Endodermal cell (in vitro differentiated cells): ENCODE measurements at regions not wholly inside any gene's neighbourhood (a gene's known extent, or its start where the extent isn't known, plus 50 kb on each side); places are given as distances from the start of the nearest gene placed in this dataset.

Source experiments
- DNase-seq: peaks from one replicate; pipeline ENCODE4 v3.0.0-alpha.2; 2017
- H3K27ac ChIP-seq: 2 replicates; pipeline ENCODE4 v1.5.1; 2013; ENCODE audit warnings: mild to moderate bottlenecking, low read depth, low read length, moderate library complexity
- H3K27me3 ChIP-seq: 2 replicates; pipeline ENCODE4 v1.6.1; 2013; ENCODE audit warnings: mild to moderate bottlenecking, low read length, moderate library complexity; ENCODE audit not compliant: insufficient read depth, control insufficient read depth, poor library complexity, severe bottlenecking
- H3K36me3 ChIP-seq: 2 replicates; pipeline ENCODE4 v1.7.0; 2013; ENCODE audit warnings: mild to moderate bottlenecking, low read length, moderate library complexity; ENCODE audit not compliant: control insufficient read depth, insufficient read depth
- H3K4me1 ChIP-seq: one replicate; pipeline ENCODE4 v1.7.0; 2013; ENCODE audit warnings: low read length; ENCODE audit not compliant: control insufficient read depth, insufficient read depth
- H3K4me3 ChIP-seq: 2 replicates; pipeline ENCODE4 v1.5.1; 2013; ENCODE audit warnings: mild to moderate bottlenecking, low read length, moderate library complexity
- H3K9ac ChIP-seq: 2 replicates; pipeline ENCODE4 v1.6.1; 2013; ENCODE audit warnings: mild to moderate bottlenecking, low read length, moderate library complexity; ENCODE audit not compliant: poor library complexity, severe bottlenecking; ENCODE audit errors: extremely low read depth
- H3K9me3 ChIP-seq: 2 replicates; pipeline ENCODE4 v1.6.1; 2013; ENCODE audit warnings: mild to moderate bottlenecking, low read length, moderate library complexity; ENCODE audit not compliant: control insufficient read depth
- H3K27ac Mint-ChIP-seq: 2 replicates; pipeline ENCODE4 v1.8.0; 2020; ENCODE audit warnings: mixed read lengths
- H3K27me3 Mint-ChIP-seq: 2 replicates; pipeline ENCODE4 v1.8.0; 2021; ENCODE audit warnings: mild to moderate bottlenecking, mixed read lengths; ENCODE audit not compliant: insufficient read depth
- H3K36me3 Mint-ChIP-seq: 2 replicates; pipeline ENCODE4 v1.8.0; 2020; ENCODE audit warnings: low read depth, mixed read lengths
- H3K4me1 Mint-ChIP-seq: 2 replicates; pipeline ENCODE4 v1.8.0; 2020; ENCODE audit warnings: mixed read lengths
- H3K4me3 Mint-ChIP-seq: 2 replicates; pipeline ENCODE4 v1.8.0; 2020; ENCODE audit warnings: mild to moderate bottlenecking, moderate library complexity, mixed read lengths
- H3K9me3 Mint-ChIP-seq: 2 replicates; pipeline ENCODE4 v1.8.0; 2020; ENCODE audit warnings: mild to moderate bottlenecking, mixed read lengths
- WGBS, 2 experiments: methylation state at CpG; one replicate each; pipeline versions ENCODE4 v1.1.5 to v1.1.7; 2013; ENCODE audit warnings: missing lambda C conversion rate in 2 of 2, mixed read lengths in 1 of 2; ENCODE audit not compliant: insufficient coverage in 1 of 2, insufficient read length in 1 of 2; 5-methylcytosine and 5-hydroxymethylcytosine counted together
- TF ChIP-seq, protein P1 (sequence below): fragments of 200-600 bp; sonication (generic); conservative IDR thresholded peaks from 2 replicates; pipeline ENCODE4 v1.5.0; 2021; ENCODE audit warnings: antibody characterized with exemption, mild to moderate bottlenecking

DNA sequence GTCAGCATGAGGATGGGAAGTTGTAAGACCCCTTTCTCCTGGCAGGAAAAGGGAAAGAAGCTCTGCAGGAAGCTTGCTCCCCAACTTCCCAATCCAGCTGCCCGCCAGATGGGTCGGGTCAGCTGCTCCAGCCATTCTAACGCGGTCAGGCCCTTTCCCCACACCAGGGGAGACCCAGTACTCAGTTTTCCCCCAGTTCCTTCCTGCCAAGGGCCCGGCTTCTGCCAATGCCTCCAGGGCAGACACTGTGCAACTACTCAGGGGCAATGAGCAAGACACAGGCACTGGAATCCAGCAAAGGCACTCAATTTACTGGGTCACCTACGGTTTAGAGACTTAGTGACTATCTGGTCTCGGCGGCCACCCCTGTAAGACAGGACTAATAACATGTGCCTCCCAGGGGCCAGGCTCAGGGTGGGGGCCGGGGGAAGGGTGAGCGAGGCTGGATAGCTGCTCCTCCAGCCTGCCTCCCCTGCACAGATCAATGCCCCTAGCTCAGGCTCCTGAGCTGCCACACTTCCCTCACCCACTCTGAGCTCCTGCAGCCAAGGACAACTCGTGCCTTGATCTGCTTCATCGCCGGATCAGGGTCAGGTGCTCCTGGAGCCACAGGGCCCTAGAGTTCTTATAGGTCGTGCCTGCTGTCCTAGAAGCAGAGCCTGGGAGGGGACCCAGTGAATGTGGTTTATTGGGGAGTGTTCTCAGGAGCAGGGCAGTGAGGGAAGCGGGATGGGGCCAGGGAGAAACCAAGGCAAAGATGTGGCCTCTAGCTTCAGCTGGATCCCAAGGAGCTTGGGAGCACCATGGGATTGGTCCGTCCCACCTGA is 171.1 kb downstream of the ZFP36L2 start:
- no peaks in the 10 kb centered on the region for H3K36me3 Mint-ChIP-seq
- Histone ChIP-seq H3K36me3 (no peaks in the 10 kb centered on the region), H3K4me3 (no peak overlapping the region), H3K27me3 (no peaks in the 10 kb centered on the region), H3K9me3 (no peaks in the 10 kb centered on the region), H3K9ac (no peak overlapping the region), H3K4me1 (peaks cover 4% of the 10 kb centered on the region), H3K27ac (no peak overlapping the region)
- H3K4me1 Mint-ChIP-seq = peaks cover 18% of the 10 kb centered on the region
- no peak overlapping the region for H3K27ac Mint-ChIP-seq
- WGBS, 2 experiments = 89 to 91% methylated on average over 12 to 16 of the region's 16 CpGs
- no peak overlapping the region for H3K4me3 Mint-ChIP-seq
- TF ChIP-seq, protein P1, sequence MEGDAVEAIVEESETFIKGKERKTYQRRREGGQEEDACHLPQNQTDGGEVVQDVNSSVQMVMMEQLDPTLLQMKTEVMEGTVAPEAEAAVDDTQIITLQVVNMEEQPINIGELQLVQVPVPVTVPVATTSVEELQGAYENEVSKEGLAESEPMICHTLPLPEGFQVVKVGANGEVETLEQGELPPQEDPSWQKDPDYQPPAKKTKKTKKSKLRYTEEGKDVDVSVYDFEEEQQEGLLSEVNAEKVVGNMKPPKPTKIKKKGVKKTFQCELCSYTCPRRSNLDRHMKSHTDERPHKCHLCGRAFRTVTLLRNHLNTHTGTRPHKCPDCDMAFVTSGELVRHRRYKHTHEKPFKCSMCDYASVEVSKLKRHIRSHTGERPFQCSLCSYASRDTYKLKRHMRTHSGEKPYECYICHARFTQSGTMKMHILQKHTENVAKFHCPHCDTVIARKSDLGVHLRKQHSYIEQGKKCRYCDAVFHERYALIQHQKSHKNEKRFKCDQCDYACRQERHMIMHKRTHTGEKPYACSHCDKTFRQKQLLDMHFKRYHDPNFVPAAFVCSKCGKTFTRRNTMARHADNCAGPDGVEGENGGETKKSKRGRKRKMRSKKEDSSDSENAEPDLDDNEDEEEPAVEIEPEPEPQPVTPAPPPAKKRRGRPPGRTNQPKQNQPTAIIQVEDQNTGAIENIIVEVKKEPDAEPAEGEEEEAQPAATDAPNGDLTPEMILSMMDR = no peak
- H3K9me3 Mint-ChIP-seq = no peaks in the 10 kb centered on the region
- DNase-seq = no peak
- no peaks in the 10 kb centered on the region for H3K27me3 Mint-ChIP-seq

DNA sequence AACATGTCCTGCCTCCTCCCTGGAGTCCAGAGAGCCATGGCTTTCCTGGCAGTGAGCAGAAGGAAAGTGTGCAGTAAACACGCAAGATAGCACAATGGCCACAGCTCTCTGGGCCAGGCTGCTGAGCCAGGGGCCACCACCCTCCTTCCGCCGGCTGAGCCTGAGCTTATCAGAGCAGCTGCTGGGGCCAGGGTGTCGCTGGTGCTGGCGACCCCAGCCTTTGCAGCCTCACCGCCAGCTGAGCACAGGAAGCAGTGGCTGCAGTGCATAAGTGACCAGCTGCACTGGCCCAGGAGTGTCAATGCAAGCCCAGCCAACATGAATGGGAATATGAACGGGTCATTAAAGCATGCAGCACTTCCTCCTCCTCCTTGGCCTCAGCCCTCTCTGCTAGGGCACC is 172.0 kb downstream of the ZFP36L2 start:
- Mint-ChIP-seq H3K27ac (no peak overlapping the region), H3K4me1 (peaks cover 18% of the 10 kb centered on the region), H3K9me3 (no peaks in the 10 kb centered on the region), H3K4me3 (no peak overlapping the region), H3K36me3 (no peaks in the 10 kb centered on the region), H3K27me3 (no peaks in the 10 kb centered on the region)
- DNase-seq = peak; percentile 47
- TF ChIP-seq, protein P1 = no peak
- Histone ChIP-seq H3K27me3 (no peaks in the 10 kb centered on the region), H3K27ac (no peak overlapping the region), H3K9ac (no peak overlapping the region), H3K4me1 (peaks cover 4% of the 10 kb centered on the region), H3K9me3 (no peaks in the 10 kb centered on the region), H3K36me3 (no peaks in the 10 kb centered on the region), H3K4me3 (no peak overlapping the region)
- WGBS, 2 experiments = 89 to 90% methylated on average over 2 to 7 of the region's 7 CpGs

GRCh38 chr2:43052944-43053306 is 173.5 kb downstream of the ZFP36L2 start:
- no peak overlapping the region for H3K27ac Mint-ChIP-seq
- H3K4me1 Mint-ChIP-seq = peaks cover 11% of the 10 kb centered on the region
- WGBS, 2 experiments = 100% methylated on average over 1 of the region's 1 CpG
- no peak overlapping the region for H3K4me3 ChIP-seq
- H3K27ac ChIP-seq = no peak overlapping the region
- peaks cover 4% of the 10 kb centered on the region for H3K4me1 ChIP-seq
- no peak for DNase-seq
- H3K36me3 ChIP-seq = no peaks in the 10 kb centered on the region
- H3K36me3 Mint-ChIP-seq = no peaks in the 10 kb centered on the region
- H3K27me3 ChIP-seq = no peaks in the 10 kb centered on the region
- H3K27me3 Mint-ChIP-seq = no peaks in the 10 kb centered on the region
- TF ChIP-seq, protein P1 = no peak
- no peaks in the 10 kb centered on the region for H3K9me3 Mint-ChIP-seq
- H3K9me3 ChIP-seq = no peaks in the 10 kb centered on the region
- no peak overlapping the region for H3K9ac ChIP-seq
- no peak overlapping the region for H3K4me3 Mint-ChIP-seq
